Liver (tissue), 3 donors: ENCODE measurements at regions not wholly inside any gene's neighbourhood (a gene's known extent, or its start where the extent isn't known, plus 50 kb on each side); places are given as distances from the start of the nearest gene placed in this dataset.

Experiments used
- CTCF ChIP-seq: fragments of 150-350 bp; IDR thresholded peaks from 2 replicates; pipeline ENCODE4 v1.5.1; 2017; ENCODE audit warnings: improper control_type of control experiment, low read depth, low read length; ENCODE audit not compliant: missing input control
- RAD21 ChIP-seq, 2 donors: IDR thresholded peaks; 2 replicates each; pipeline ENCODE4 v1.6.1; 2016; ENCODE audit warnings: antibody characterized with exemption in 2 of 2, mild to moderate bottlenecking in 2 of 2
- REST ChIP-seq: IDR thresholded peaks from 2 replicates; pipeline ENCODE4 v1.6.1; 2016; ENCODE audit warnings: antibody characterized with exemption, mild to moderate bottlenecking
- RXRA ChIP-seq, 2 donors: IDR thresholded peaks; 2 replicates each; pipeline ENCODE4 v1.6.1; 2017 to 2018; ENCODE audit warnings: antibody characterized with exemption in 2 of 2, mild to moderate bottlenecking in 1 of 2
- TAF1 ChIP-seq: conservative IDR thresholded peaks from 2 replicates; pipeline ENCODE4 v1.6.1; 2016; ENCODE audit warnings: antibody characterized with exemption, mild to moderate bottlenecking
- donor health status: healthy.
- donor health status: healthy.

GRCh38 chr16:85257483-85257882 lies 145.2 kb upstream of the CIBAR2 start:
- TF ChIP-seq CTCF, result no peak
- TF ChIP-seq TAF1, result no peak
- TF ChIP-seq RXRA (IDR thresholded peaks at IDR 0.05), result no peak
- TF ChIP-seq REST, result no peak
- no peak for TF ChIP-seq RAD21 (IDR thresholded peaks at IDR 0.05)
